ENCODE measurements at regions not wholly inside any gene's neighbourhood (a gene's known extent, or its start where the extent isn't known, plus 50 kb on each side); places are given as distances from the start of the nearest gene placed in this dataset.
A peak's percentile ranks its signal among the peaks of the same experiment; 100 is the strongest.

DNA sequence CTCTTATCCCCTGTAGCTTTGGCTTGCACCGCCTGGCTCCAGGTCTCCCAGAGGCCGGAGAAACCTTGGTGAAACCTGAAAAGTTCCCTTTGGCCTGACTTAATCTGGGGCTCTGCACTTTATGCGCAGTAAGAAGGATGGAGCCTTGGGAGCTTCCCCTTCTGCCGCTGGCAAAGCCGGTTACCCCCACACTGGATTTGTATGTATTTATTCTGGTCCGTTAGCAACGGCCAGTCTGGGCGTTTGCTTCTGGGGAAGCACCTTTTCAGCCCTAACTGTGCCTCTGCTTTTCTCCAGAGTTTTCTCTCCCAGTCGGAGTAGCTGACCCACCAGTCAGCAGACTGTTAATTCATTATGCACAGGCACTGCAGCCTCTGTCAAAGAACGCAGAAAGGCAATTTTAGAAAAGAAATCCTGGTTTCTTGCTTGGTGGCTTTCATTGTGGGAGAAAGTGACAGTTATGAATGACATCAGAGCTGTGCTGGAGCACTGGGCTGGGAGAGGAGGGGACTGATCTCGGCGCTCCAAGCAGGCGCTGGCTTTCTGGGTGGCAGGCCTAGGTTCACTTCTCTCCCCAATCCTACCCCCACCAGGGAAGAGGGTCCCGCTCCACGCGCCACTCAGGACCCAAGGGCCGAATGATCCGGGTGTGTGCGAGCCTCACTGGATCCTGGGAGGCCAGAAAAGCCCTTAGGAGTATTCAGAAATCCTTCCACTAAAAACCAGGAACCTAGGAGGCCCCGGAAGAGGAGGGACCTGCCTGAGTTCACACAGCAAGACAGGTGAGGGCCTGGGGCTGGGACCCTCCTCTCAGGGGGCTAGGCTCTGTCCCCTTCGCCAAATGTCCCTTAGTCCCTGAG is 70.2 kb downstream of the RTL6 start:
- H3K4me1 Mint-ChIP-seq, result peaks cover 28% of the 10 kb centered on the region
- no peak for DNase-seq (ENCODE audit: low spot score)
- Histone ChIP-seq H4K20me1 (ENCODE audit: low read depth) (no peaks in the 10 kb centered on the region), H3K27ac (no peak overlapping the region), H3K4me2 (no peak overlapping the region), H2AFZ (replicated peaks) (no peak overlapping the region), H3K36me3 (no peaks in the 10 kb centered on the region), H3K4me3 (no peak overlapping the region), H3K27me3 (no peaks in the 10 kb centered on the region), H3K9me3 (ENCODE audit: low read depth) (no peaks in the 10 kb centered on the region), H3K9ac (no peak overlapping the region), H3K4me1 (peaks cover 9% of the 10 kb centered on the region), H3F3A (ENCODE audit: low read depth) (peaks cover 6% of the 10 kb centered on the region), H3K79me2 (ENCODE audit: low read depth) (no peaks in the 10 kb centered on the region)
- TF ChIP-seq EZH2phosphoT487 (IDR thresholded peaks at IDR 0.05) (no peak), CTCF (IDR thresholded peaks at IDR 0.05) (no peak), EZH2 (IDR thresholded peaks at IDR 0.05) (no peak)
- H3K27me3 Mint-ChIP-seq (ENCODE audit: insufficient read depth, low read depth), result peaks cover 2% of the 10 kb centered on the region
- H3K27ac Mint-ChIP-seq, result peak overlapping the region; percentile 78
- H3K36me3 Mint-ChIP-seq, result no peaks in the 10 kb centered on the region
- no peak overlapping the region for H3K4me3 Mint-ChIP-seq
- H3K9me3 Mint-ChIP-seq, result no peaks in the 10 kb centered on the region

- Histone ChIP-seq H3K36me3 (no peaks in the 10 kb centered on the region), H3K27me3 (no peaks in the 10 kb centered on the region), H3K9ac (no peak overlapping the region), H3K27ac (no peak overlapping the region), H3K4me2 (no peak overlapping the region), H3K4me1 (peaks cover 9% of the 10 kb centered on the region), H3F3A (ENCODE audit: low read depth) (peaks cover 6% of the 10 kb centered on the region), H3K79me2 (ENCODE audit: low read depth) (no peaks in the 10 kb centered on the region), H3K4me3 (no peak overlapping the region), H4K20me1 (ENCODE audit: low read depth) (no peaks in the 10 kb centered on the region), H3K9me3 (ENCODE audit: low read depth) (no peaks in the 10 kb centered on the region), H2AFZ (replicated peaks) (no peak overlapping the region)
- Mint-ChIP-seq H3K4me3 (no peak overlapping the region), H3K4me1 (peaks cover 27% of the 10 kb centered on the region), H3K9me3 (no peaks in the 10 kb centered on the region), H3K36me3 (no peaks in the 10 kb centered on the region), H3K27me3 (ENCODE audit: insufficient read depth, low read depth) (peaks cover 2% of the 10 kb centered on the region), H3K27ac (peak overlapping the region; percentile 37)
- no peak for DNase-seq (ENCODE audit: low spot score)
- TF ChIP-seq EZH2 (IDR thresholded peaks at IDR 0.05), result no peak
- no peak for TF ChIP-seq EZH2phosphoT487 (IDR thresholded peaks at IDR 0.05)
- TF ChIP-seq CTCF (IDR thresholded peaks at IDR 0.05), result no peak
These were observed 71.1 kb downstream of the RTL6 start for GRCh38 chr22:44426981-44427380.

- H2AFZ ChIP-seq (replicated peaks), result no peak overlapping the region
- DNase-seq (ENCODE audit: low spot score), result no peak
- no peak overlapping the region for H3K4me3 Mint-ChIP-seq
These were observed 72.4 kb downstream of the RTL6 start for GRCh38 chr22:44425694-44426045.

More at GRCh38 chr22:44425694-44426045, 72.4 kb downstream of the RTL6 start:
- no peaks in the 10 kb centered on the region for H3K27me3 ChIP-seq
- H3K4me3 ChIP-seq, result no peak overlapping the region
- TF ChIP-seq EZH2 (IDR thresholded peaks at IDR 0.05) (no peak), EZH2phosphoT487 (IDR thresholded peaks at IDR 0.05) (no peak), CTCF (IDR thresholded peaks at IDR 0.05) (no peak)
- H3K27me3 Mint-ChIP-seq (ENCODE audit: insufficient read depth, low read depth), result peaks cover 5% of the 10 kb centered on the region
- no peaks in the 10 kb centered on the region for H3K36me3 Mint-ChIP-seq
- H3K9me3 ChIP-seq (ENCODE audit: low read depth), result no peaks in the 10 kb centered on the region
- peaks cover 10% of the 10 kb centered on the region for H3K9me3 Mint-ChIP-seq
- peaks cover 6% of the 10 kb centered on the region for H3F3A ChIP-seq (ENCODE audit: low read depth)
- H3K27ac ChIP-seq, result no peak overlapping the region
- H3K4me1 Mint-ChIP-seq, result peaks cover 27% of the 10 kb centered on the region
- peaks cover 9% of the 10 kb centered on the region for H3K4me1 ChIP-seq
- no peaks in the 10 kb centered on the region for H3K79me2 ChIP-seq (ENCODE audit: low read depth)
- no peak overlapping the region for H3K27ac Mint-ChIP-seq
- no peaks in the 10 kb centered on the region for H3K36me3 ChIP-seq
- no peak overlapping the region for H3K9ac ChIP-seq
- no peaks in the 10 kb centered on the region for H4K20me1 ChIP-seq (ENCODE audit: low read depth)
- peak overlapping the region; percentile 42 for H3K4me2 ChIP-seq

Measured in neural progenitor cell (in vitro differentiated cells).